GM12878 (cell line): ENCODE measurements at regions not wholly inside any gene's neighbourhood (a gene's known extent, or its start where the extent isn't known, plus 50 kb on each side); places are given as distances from the start of the nearest gene placed in this dataset.

Experiments used
- ATF2 ChIP-seq: IDR thresholded peaks from 2 replicates; pipeline ENCODE4 v1.6.1; 2012; ENCODE audit warnings: low read length, inconsistent platforms
- NFIC ChIP-seq: IDR thresholded peaks from 2 replicates; pipeline ENCODE4 v1.6.1; 2012; ENCODE audit warnings: low read depth, mild to moderate bottlenecking, inconsistent platforms, low read length, moderate library complexity

- TF ChIP-seq ATF2: no peak
- TF ChIP-seq NFIC: no peak
These were observed 91.6 kb upstream of the CAMK1G start for GRCh38 chr1:209491897-209492296.
